NCI-H460 (cell line): ENCODE measurements at regions not wholly inside any gene's neighbourhood (a gene's known extent, or its start where the extent isn't known, plus 50 kb on each side); places are given as distances from the start of the nearest gene placed in this dataset.

ENCODE experiments used
- DNase-seq: peaks from one replicate; pipeline ENCODE4 v3.0.0-alpha.2; 2016; ENCODE audit warnings: low read depth; ENCODE audit errors: extremely low read depth

DNA sequence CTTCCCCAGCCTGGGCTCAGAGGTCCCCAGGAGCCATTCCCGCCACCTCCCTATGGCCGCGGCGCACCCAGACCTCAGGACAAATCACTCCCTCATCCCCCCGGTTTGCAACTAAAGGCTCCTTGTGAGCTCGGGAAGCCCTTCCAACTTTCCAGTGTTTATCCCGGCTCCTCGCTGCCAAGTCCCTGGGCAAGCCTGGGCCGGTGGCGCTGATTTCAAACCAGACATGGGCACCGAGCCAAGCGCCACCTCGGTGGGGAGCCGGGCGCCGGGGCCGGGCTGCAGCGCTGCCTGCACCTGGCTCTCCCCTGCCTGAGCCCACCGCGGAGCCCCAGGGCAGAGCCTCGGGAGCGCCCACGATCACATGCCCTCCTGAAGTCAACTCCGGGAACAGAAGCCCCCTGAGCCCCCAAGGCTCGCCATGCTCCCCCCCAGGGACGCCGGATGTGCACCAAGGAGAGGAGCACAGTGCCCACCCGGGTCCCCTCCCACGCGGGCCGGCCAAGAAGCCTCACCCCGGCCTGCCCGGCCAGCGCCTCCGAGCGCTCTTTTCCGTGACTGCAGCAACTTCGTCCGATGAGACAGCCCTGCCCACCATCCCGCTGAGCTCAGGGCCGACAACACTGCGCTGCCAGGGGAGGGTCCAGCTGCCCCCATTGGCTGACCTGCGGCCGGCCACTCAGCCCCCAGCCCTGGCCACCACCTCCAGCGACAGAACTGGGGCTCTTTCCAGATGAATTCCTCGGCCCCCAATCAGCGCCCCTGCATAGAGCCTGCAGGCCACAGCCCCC lies 50.0 kb downstream of the NCOR2 start:
- DNase-seq: peak; percentile 23

DNA sequence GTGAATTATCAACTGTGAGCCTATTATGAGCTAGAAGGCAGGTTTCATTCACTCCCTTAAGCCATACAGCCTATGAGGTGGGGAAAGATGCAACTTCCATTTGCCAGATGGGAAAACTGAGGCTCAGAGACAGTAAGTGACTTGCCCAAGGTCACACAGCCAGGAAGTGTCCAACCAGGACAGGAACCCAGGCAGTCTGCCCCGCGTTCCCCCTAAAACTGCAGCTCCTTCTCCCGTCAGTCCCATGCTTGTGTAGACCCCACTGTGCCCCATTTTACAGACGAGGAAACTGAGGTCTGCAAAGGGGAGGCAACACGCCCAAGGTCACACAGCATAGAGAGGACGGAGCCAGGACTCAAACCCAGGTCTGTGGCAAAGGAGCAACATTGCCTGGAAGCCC lies 50.6 kb downstream of the NCOR2 start:
- no peak for DNase-seq

DNA sequence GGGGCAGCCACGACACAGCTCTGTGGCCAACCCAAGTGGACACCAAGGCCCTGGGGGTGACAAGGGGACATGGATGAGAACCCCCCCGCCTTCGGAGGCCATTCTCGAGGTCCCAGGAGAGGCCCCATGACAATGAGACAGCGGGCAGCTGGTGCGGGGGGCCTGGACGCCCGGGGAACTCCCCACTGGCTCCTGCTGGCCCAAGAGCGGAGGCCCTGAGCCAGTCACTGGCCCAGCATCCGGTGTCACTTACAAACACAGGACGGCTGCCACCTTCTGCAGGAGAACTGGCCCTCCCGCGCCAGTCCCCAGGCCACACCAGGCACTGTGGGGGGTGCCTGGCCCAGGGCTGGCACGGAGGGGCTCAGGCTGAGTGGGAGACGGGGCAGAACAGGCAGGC lies 51.4 kb downstream of the NCOR2 start:
- DNase-seq: no peak

DNA sequence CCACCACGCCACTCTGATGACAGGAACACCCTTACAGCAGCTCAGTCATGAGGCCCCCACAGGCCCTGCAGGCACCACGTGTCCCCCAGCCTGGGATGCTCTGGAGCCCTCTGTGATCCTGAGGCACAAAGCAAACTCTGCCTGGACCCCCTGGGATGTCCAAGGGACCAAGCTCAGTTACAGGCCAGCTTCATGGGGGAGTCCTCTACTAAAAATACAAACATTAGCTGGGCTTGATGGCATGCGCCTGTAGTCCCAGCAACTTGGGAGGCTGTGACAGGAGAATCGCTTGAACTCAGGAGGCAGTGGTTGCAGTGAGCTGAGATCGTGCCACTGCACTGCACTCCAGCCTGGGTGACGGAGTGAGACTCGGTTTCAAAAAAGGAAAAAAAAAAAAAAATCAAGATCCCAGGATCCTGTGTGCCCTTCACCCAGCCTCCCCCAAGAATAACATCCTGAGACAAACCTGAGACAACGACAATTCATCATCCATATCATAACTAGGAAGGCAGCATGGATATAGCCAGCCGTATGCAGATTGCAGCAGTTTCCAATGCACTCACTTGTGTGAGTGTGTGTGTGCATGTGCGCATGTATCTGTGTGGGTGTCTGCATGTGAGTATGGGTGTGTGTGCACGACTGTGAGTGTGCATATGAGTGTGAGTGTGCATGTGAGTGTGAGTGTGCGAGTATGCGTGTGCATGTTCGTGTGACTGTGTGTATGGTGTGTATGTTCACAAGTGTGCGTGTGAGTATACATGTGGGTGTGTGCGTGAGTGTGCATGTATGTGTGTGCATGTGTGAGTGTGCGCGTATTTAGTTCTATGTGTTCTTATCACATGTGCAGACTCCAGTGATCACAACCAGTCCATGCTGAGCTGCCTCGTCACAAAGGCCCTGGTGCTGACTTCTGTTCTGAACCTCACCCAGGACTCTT lies 52.1 kb downstream of the NCOR2 start:
- no peak for DNase-seq

DNA sequence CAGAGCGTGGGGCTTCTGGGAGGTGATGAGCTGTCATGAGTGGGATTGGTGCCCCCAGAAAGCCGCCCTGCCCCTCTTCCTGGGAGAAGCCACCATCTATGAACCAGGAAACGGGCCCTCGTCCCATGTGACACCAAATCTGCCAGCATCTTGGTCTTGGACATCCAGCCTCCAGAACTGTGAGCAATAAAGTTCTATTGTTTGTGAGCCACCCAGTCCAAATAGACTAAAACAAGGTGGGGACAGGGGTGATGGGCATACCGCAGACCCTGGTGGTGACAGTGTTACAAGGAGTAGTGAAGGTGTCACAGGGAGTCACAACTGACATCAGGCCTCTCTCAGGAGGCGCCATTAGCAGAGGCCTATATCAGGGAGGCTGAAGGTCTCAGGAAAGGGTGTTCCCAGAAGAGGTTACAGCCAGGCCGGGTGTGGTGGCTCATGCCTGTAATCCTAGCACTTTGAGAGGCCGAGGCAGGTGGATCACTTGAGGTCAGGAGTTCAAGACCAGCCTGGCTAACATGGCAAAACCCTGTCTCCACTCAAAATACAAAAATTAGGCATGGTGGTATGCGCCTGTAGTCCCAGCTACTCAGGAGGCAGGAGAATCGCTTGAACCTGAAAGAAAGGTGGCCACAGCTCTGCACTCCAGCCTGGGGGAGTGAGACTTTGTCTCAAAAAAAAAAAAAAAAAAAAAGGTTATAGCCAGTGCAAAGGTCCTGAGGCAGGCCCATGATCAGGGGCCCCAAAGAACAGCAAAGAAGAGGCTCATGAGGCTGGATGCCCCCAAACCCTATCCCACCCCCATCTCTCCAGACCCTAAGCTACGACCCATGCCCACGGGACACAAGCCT lies 53.0 kb downstream of the NCOR2 start:
- DNase-seq: no peak

DNA sequence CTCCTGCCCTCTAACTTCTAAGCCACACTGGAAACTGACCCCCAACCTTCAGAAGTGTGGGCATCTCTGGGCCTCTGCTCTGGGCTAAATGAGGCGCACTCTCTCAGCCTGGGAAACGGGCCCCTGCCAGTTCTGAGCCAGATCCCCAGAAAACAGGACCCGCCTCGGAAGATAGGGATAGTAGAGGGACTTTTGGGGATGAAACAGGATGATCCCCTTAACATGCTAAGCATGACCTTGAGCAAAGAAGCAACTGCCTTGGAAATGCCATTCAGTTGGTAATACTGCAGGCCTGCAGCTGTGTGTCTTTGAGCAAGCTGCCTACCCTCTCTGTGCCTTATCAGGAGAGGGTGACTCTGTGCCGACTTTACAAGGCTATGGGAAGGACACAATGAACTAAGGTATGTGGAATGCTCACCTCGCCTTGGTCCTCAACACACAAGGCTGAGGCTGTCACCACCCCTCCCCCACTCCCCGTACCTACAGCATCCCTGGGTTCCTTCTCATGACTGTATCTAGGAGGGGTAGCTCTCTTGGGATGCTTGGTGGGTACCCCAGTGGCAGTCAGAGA lies 54.0 kb downstream of the NCOR2 start:
- DNase-seq: no peak

DNA sequence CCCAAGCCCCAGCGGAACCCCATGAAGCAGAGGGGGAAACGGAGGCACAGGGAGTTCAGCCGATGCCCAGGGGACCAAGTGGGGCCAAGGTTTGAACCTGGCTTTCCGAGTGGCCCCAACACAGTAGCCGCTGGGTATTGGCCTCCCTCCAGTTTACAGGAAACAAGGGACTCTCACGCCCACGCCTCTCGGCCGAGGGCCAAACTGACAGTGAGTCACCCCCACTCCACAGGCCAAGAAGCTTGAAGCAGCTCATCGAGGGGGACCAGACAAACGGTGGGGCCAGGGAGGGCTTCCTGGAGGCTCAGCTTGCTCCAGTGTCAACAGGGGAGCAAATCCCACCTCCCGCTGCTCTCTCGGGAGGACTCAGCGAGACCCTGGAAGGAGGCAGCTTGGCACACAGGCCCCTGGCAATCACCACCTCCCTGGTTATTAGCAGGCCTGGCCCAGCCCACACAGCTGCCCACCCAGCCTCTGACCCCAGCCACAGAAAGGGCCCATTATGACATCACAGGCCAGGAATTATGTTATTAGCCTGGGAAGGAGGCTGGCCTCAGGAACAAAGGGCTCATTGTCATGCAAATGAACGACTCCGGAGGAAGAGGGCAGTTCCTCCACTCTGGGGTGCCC lies 54.6 kb downstream of the NCOR2 start:
- DNase-seq: peak; percentile 88

DNA sequence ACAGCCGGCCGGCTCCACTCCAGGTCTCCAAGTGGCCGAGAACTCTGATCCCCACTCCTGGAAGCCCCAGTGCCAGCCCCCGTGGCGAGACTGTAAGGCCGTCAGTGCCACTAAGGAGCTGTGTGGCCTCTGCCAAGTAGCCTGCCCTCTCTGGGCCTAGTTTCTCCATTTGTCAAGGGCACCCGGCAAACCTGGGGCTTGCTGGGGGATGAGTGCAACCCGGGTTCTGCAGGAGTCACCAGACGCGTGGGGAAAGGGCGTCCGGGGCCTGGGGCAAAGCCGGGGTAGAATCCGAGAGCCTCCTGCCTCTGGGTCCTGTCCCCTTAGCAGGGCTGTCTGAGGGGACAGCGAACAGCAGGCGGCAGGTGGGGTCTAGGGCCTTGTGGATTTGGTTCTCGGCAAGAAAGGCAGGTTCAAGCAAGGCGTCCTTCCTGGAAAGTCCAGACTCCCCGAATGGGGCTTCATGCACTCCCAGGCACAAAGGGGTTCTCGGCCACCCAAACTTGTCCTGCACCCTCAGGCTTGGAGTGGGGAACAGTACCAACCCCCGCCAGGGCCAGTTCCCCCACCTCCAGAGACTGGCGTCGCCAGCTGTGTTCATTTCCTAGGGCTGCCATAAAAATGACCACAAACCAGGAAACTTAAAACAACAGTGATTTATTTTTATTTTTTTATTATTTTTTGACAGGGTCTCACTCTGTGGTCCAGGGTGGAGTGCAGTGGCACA lies 56.0 kb downstream of the NCOR2 start:
- no peak for DNase-seq

DNA sequence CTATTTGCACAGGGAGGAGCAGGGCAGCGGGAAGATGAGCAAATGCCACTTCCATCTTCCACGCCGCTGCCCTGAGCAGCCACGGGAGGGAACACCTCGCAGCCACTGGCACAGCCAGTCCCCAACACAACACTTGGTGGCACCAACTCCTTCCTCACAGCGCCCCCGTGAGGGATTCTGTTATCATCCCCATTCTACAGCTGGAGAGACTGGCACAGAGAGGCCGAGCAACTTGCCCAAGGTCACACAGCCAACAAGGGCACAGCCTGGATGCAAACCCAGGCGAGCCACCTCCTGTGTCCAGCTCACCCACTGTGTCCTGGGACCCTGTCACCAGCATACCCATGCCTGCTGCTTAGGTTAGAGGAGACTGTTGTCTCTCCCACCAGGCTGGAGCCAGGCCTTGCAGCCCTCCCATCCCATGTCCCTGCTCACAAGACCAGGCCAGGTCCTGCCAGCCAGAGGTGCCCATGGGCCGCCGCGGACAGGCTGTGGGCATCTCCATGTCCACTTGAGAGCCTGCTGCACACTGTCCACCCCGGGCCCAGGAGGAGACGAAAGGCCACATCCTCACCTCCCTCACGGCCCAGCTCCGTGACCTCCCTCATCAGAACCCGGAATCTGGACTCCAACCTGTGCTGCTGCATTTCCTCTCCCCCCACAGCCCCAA lies 57.0 kb downstream of the NCOR2 start:
- no peak for DNase-seq

DNA sequence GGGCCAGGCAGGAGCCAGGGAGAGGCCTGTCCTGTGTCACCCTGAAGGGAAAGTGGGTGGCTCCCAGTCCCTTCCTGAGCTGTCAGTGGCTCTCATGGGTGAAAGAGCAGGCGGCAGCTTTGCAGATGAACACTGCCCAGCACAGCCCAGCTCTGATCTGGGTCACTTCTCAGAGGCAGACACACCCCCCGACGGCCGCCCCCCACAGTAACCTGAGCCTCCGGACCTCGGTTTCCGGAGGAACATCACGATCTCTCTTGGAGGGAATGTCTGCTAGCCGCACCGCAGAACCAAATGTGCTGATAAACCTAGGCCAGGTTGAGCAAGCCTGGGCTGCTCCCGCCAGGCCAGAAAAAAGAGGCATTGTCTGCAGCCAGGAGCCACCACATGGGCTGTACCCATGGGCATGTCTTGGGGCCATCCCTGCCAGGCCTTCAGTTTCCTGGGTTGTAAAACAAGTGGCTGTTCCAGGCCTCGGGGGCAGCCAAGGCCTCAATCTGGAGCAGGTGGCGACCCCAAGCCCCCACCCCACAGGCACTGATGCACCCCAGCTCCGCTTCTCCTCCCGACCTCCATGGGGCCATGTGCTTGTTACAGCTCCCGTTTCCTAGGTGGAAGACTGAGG lies 57.6 kb downstream of the NCOR2 start:
- DNase-seq: no peak

DNA sequence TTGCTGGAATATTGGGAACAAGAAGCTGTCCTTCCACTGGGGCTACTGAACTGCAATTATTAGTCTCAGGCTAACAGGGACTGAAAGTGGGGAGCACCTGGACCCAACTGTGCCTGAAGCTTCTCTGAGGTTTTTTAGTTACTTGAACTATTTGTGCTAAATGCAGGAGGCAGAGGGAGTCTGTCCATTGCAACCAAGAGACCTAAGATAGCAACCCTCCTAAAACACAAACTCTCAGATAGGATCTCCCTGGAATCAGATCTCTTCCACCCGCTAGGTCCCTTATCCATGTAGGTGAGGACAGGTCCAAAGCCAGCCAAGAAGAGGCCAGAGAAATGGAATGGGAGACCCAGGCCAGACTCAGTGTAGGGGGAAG lies 58.1 kb downstream of the NCOR2 start:
- DNase-seq: no peak

DNA sequence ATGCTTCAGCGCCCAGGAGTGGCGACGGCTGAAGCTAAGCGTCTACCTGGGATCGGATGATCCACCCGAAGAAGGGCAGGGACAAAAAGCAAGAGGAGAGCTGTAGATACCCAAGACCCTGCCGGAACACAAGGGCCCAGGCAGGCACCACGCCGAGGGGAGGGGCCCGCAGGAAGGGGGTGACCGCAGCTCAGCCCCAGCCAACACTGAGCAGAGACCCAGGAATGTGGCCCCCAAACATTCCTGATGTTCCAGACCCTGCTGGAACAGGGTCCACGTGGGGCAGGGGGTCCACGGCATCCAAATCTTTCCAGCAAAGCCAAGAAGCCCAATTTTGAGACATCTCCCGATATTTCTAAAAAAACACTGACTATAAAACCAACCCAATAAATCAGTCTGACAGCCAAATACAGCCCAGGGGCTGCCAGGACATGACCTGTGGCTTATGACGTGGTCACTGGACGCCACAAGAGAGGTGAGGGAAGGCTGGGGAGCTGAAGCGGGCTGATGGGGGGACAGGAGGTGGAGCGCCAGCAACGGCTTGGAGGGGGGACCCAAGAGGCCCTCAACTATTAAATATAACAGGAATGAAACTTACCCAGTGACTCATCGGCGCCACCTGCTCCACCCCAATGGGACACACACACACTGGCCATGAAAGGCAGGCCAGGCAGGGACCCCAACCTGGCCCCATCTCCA lies 58.9 kb downstream of the NCOR2 start:
- no peak for DNase-seq

DNA sequence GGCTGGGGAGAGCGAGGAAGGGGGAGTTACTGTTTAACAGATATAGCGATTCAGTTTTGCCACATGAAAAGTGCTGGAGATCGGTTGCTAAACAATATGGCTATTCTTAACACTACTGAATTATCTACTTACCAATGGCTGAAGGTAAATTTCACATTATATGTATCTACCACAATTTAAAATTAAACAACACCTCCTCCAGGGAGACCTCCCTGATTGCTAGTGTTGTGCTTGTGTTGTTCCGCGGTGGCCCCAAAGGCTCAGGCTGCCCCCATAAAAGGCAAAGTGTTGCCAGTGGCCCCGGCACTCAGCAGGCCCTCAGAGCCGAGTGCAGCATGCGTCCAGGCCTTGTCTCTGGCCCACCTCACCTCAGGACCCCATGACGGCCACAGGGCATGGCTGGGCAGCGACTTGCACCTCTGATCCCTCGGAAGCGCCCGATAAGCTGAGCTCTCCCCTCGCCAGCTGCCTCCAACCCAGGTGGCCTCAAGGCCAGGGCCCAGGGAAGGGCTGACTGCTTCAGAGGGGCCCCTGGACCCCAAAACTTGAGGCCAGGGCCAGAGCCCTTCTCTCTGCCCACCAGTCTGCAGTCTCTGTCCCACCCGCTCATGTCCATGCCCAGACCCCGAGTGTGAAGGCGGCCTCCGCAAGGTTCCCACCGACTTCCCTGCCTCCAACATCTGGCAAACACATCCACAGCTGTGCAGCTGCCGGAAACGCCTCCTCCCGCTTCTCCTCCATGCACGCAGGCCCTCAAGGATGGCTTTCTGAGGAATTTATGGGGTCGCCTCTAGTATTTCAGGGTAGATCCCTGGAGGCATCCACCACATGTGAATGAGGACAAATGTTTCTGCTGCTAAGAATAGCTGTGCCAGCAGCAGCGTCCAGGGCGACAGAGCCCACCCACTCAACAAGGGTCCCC lies 60.0 kb downstream of the NCOR2 start:
- no peak for DNase-seq

DNA sequence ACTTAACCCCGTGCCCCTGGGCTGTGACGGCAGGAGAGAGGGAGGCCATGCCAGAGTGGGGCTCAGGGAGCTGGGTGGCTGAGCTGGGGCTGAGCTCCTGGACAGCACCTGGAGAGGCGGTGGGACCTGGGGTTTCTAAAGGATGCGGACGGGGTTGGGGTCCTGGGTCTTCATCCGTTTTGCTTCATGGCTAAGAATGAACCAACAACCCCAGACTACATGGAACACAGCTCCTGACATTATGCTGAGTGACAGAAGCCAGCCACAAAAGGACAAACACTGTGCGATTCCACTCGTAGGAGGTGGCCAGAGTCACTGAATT lies 60.6 kb downstream of the NCOR2 start:
- DNase-seq: no peak

DNA sequence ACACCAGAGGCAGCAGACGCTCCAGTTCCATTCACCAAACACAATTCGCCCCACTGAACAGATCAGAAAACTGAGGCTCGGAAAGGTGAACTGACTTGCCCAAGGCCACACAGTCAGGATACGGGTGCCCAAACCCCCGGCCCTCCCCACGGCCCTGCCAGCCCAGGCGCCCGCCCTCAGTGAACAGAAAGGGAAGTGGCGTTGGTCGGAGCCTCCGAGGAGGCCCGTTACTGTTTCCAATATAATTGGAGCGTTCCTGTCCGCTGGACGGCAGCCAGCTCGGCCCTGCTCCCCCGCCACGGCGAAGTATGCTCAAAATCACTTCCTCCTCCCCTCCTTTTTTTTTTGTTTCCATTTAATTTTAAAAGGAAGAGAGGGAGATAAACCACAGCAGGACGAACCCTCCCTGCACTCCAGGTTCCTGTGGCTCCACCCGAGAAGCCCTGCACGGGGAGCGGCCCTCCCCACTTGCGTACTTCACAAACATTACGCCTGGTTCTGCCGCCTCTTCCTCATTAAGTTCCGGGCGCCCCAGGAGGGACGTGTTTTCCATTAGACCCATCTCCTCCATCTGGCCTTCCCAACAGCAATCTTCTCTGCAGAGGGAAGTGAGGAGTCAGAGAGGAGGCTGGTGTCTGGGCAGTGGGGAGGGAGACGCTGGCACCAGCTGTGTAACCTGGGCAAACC lies 61.1 kb downstream of the NCOR2 start:
- no peak for DNase-seq

DNA sequence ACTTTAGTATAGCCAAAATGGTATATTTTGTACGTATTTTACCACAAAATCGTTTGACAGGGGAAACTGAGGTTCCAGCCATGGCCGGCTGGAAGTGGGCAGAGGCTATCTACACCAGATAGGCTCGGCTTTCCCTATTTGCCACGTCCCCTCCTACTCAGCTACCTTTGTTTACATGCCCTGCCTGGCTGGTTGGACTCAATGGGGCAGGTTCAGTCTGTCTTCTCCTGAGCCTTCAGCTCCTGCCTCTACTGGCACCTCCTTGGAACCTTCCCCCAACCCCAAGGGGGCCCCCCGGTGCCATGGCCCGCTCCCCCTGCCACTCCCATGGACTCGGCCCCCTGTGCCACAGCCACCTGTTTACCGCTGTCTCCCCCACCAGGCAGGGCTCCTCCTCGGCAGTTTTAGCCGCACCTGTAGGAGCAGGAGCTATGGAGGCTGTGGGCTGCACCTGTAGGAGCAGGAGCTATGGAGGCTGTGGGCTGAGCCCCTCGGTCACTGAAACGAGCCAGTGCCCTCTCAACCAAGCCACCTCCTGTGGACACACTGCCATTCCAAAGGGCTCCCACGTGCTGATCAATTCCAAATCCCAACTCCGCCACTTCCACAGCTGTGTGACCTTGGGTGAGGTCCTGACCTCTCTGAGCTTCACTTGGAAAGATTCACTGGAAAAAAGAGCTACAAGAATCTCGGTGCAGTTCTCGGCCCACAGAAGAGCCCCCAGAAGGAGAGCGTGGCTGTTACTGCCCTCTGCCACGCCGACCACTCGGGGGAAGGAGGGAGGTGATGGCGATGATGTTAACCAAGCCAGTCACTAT lies 62.2 kb downstream of the NCOR2 start:
- no peak for DNase-seq
